ENCODE measurements at regions not wholly inside any gene's neighbourhood (a gene's known extent, or its start where the extent isn't known, plus 50 kb on each side); places are given as distances from the start of the nearest gene placed in this dataset.

GRCh38 chr14:104522926-104523545 lies 56.5 kb upstream of the C14orf180 start:
- TF ChIP-seq, protein P1, sequence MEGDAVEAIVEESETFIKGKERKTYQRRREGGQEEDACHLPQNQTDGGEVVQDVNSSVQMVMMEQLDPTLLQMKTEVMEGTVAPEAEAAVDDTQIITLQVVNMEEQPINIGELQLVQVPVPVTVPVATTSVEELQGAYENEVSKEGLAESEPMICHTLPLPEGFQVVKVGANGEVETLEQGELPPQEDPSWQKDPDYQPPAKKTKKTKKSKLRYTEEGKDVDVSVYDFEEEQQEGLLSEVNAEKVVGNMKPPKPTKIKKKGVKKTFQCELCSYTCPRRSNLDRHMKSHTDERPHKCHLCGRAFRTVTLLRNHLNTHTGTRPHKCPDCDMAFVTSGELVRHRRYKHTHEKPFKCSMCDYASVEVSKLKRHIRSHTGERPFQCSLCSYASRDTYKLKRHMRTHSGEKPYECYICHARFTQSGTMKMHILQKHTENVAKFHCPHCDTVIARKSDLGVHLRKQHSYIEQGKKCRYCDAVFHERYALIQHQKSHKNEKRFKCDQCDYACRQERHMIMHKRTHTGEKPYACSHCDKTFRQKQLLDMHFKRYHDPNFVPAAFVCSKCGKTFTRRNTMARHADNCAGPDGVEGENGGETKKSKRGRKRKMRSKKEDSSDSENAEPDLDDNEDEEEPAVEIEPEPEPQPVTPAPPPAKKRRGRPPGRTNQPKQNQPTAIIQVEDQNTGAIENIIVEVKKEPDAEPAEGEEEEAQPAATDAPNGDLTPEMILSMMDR (IDR thresholded peaks at IDR 0.05) = no peak
- TF ChIP-seq EP300 (IDR thresholded peaks at IDR 0.05; ENCODE audit: low read depth) (no peak), POLR2AphosphoS5 (IDR thresholded peaks at IDR 0.05) (no peak), POLR2A (IDR thresholded peaks at IDR 0.05) (no peak)
